VCaP (cell line): ENCODE measurements at regions not wholly inside any gene's neighbourhood (a gene's known extent, or its start where the extent isn't known, plus 50 kb on each side); places are given as distances from the start of the nearest gene placed in this dataset.

Source experiments
- H3K27ac ChIP-seq: fragments of 450-650 bp; 2 replicates; pipeline ENCODE4 v1.5.1; 2017
- CTCF ChIP-seq: fragments of 450-650 bp; conservative IDR thresholded peaks from 2 replicates; pipeline ENCODE4 v1.5.1; 2017; ENCODE audit warnings: mild to moderate bottlenecking, moderate library complexity

- no peak overlapping the region for H3K27ac ChIP-seq
- TF ChIP-seq CTCF = no peak
Measured at GRCh38 chr11:115587718-115588342, 83.6 kb upstream of the CADM1 start.

DNA sequence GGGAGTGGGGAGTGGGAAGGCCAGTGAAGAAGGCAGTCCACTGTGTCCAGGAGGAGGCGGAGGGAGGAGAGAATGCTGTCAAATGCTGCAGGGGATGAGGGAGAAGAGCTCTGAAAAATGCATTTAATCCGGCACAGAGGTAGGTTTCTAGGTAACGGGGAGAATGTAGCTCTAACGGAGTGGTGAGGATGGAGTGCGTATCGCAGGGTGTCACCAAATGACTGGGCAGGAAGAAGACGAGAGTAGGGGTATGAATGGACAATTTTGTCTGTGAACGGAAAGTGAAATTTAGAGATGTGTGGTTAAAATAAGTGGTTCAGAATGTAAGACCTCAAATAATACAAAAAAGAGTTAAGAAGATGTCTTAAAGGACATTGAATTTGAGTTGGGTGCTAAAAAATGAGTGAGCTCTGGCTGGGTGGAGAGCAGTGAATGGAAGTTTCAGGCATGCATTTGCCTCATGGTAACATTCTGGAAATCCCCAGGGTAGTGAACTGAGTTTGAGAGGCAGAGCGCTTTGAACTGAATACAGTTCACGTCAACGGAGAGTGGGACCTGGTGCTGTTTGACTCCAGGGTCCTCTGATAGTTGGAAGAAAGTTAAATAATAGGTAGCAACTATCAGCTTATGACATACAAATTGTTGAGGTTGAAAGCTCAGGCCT, 81.3 kb upstream of the CADM1 start:
- no peak overlapping the region for H3K27ac ChIP-seq
- no peak for TF ChIP-seq CTCF

- TF ChIP-seq CTCF = peak; percentile 61
- no peak overlapping the region for H3K27ac ChIP-seq
Measured at GRCh38 chr11:115581871-115582639, 77.8 kb upstream of the CADM1 start.

DNA sequence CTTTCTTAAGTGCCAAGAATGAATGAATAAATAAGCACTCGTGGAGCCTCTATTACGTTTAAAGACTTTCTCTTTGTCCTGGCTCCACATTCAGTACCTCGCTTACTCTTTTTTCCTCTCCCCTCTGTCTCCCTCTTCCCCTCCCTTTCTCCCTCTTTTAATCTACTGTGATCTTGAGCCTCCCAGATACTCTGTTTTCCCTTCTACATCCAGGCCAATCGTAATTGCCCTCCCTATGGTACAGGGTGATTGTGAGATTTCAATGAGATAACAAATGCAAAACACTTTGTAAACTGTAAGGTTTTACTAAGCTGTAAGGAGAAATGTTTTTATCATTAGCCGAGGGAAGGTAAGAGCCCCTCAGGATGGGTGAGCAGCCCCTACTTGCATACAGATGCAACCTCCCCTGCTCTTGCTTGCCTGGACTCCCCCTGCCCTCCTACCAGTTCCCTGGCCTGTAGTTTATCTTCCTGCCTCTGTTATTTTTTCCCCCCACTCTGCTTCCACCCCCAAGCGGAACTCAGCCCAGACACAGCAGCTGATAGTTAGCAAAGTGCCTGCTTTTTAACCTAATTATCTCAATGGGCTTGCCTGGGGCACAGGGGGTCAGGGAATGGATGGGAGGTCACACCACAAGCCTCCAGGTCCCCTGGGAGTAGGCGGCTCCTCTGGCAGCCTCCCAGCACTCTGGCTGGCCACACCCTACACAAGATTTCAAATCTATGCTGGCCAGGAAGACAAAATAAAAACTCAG, 76.9 kb upstream of the CADM1 start:
- H3K27ac ChIP-seq = no peak overlapping the region
- TF ChIP-seq CTCF = no peak

- H3K27ac ChIP-seq = no peak overlapping the region
- no peak for TF ChIP-seq CTCF
Measured at GRCh38 chr11:115580416-115580815, 76.2 kb upstream of the CADM1 start.

DNA sequence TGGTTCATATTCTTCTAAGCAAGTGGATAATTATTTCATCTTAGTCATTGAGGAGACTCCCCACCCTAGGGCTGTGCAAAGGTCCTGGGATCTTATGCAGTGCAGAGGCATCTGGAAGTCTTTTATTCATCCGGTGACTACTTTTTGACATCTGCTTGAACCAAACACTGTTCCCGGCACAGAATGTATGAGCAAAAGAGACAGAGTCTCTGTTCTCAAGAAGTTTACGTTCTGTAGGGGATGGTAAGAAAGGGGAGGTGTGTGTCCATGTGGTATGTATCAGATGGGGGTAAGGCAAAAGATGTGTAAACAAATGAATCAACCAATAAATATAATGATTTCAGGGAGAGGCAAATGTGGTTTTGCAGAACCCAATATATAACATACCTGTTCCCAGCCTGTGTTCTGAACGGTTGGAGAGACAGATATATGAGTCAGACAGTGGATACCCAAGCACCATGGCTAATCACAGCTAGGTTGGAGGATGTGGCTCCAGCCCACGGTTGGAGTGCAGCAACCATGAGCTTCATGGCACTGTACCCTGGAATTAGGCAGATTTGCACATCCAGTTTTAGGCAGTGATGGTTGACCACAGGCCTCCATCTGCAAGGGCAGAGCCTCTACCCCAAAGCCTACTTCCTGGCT, 75.1 kb upstream of the CADM1 start:
- no peak for TF ChIP-seq CTCF
- H3K27ac ChIP-seq = no peak overlapping the region
